ENCODE measurements at regions not wholly inside any gene's neighbourhood (a gene's known extent, or its start where the extent isn't known, plus 50 kb on each side); places are given as distances from the start of the nearest gene placed in this dataset.
A peak's percentile ranks its signal among the peaks of the same experiment; 100 is the strongest.

DNA sequence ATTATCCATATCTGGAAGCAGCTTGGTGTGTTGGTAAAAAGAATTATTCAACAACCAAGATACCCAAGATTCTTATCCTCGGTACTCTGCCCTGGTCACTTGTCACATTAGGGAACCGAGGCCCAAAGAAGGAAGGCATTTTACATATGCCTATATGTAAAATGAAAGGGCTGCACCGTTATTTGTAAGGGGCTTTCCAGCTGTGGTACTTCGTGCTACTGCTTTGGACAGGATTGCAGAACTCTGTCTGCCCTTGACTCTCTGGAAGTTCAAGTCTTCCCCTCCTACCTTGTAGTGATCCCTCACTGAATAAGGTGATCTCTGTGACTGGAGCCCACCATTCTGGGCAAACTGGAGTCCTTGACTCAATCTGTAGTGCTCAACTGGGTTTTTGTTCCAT is 198.9 kb upstream of the TOPAZ1 start:
- H3K4me3 Mint-ChIP-seq, result no peak overlapping the region

DNA sequence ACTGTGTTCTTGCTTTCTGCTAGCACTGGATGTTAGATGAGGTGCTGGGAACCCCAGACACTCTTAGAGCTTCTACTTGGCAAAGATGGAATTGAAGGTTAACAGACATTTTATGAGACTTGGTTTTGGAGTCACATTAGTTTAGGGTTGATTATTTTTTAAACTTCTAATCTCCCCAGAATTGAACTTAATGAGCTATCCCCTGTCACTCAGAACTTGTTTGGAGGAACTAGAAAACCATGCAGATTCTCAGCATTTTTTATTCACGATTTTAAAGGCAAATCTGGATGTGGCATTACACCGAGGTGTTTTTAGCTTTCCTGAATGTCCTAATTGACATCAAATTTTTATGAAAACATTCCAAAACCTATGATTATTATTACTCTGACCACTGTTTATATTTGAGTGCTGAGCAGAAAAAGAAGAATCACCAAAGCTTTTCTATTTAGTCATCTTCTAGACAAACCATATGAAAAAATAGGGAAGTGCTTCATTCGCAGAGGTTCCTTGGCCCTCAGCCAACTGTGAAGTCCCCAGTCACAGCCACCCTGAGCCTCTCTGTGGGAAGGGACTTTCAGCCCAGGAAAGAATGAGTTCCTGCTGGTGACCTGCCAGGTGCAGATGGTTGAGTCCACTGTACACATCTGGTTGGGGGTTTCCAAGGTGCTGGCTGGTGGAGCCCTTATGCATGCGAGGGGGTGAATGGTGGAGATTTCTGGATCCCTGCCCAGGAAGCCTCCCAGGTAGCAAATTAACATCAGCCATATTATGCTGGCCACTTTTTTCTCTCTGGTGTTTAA is 196.0 kb upstream of the TOPAZ1 start:
- H3K4me3 Mint-ChIP-seq, result no peak overlapping the region
- H3K27ac Mint-ChIP-seq, result no peak overlapping the region
- peaks cover 17% of the 10 kb centered on the region for H3K27me3 Mint-ChIP-seq
- no peaks in the 10 kb centered on the region for H3K4me1 Mint-ChIP-seq
- ChIA-PET CTCF (no interaction called here), POLR2A (no interaction called here)
- DNase-seq, result no peak
- no peaks in the 10 kb centered on the region for H3K9me3 Mint-ChIP-seq
- no peaks in the 10 kb centered on the region for H3K36me3 Mint-ChIP-seq (ENCODE audit: low read depth)

More for the DNA sequence above, 198.9 kb upstream of the TOPAZ1 start:
- Mint-ChIP-seq H3K36me3 (ENCODE audit: low read depth) (no peaks in the 10 kb centered on the region), H3K27me3 (peaks cover 18% of the 10 kb centered on the region), H3K9me3 (no peaks in the 10 kb centered on the region), H3K4me1 (no peaks in the 10 kb centered on the region), H3K27ac (no peak overlapping the region)
- POLR2A ChIA-PET, result no interaction called here
- DNase-seq, result no peak
- CTCF ChIA-PET, result no interaction called here

DNA sequence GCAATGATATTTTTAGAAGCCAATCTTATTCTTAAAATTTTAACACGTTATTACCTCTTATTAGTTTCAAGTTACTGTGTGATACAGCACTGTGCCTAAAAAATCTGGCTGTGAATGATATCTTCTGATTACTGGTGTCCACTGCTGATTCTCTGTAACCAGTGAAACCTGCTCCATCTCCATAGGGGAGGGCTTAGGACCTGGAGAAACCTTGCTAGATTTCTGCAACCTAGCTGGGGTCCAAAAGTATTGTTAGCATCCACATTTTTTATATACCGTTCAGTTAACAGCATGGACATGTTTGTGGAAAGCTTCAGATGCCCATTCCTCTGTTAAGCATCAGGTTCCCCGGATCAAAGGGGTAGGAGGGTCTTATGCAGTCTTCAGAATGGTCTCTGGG is 193.9 kb upstream of the TOPAZ1 start:
- H3K27me3 Mint-ChIP-seq, result peaks cover 16% of the 10 kb centered on the region
- no peaks in the 10 kb centered on the region for H3K4me1 Mint-ChIP-seq
- H3K27ac Mint-ChIP-seq, result no peak overlapping the region
- H3K9me3 Mint-ChIP-seq, result no peaks in the 10 kb centered on the region
- ChIA-PET POLR2A (no interaction called here), CTCF (no interaction called here)
- no peak overlapping the region for H3K4me3 Mint-ChIP-seq
- DNase-seq, result no peak
- H3K36me3 Mint-ChIP-seq (ENCODE audit: low read depth), result no peaks in the 10 kb centered on the region

DNA sequence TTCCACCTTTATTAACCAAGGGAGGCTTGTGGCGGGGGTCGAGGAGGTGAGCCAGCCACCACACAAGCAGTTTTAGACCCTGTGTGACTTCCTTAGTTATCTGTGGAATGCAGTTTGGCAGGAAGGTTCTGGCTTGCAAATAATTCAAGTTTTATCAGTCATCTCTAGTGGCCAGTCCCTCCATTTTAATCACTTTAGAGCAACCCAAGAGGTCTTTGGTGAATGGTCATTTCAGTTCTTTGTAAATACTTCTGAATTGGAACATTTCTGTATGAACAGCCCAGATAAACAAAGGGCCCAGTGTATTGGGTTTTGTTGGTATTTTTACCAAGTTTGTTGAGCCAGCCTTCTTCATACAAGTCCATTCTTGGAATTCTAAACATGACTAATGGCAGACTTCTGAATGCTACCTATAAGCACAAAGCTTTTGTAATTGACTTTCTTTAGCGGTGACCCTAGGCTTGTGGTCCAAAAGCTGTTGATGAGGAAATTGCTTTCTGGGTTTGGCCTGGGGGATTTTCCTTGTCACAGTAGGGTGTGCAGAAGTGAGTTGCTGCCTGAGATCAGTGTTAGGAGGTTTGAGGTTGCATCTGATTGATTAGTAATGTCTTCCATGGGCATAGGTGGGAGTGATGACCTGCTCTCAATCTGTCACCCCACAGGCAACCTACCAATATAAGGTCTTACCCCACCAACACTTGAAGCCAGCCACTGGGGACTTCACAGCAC is 193.3 kb upstream of the TOPAZ1 start:
- H3K4me1 Mint-ChIP-seq, result no peaks in the 10 kb centered on the region
- DNase-seq, result no peak

DNA sequence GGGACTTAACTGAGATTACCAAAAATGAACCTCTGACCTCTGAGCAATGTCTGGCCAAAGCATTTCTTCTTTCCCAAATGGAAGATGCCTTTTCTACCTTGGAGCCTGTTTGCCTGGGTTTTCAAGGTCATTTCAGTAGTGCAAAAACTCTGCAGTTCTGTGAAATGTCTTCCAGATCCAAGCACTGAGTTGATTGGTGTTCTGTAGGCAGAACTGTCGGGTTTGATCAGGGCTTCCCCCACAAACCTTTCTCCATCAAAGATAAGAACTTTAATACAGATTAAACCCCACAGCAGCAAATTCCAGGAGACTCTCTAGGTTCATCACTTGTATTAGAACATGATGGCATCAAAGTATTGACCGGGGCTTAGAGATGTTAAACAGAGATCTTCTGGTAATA is 192.7 kb upstream of the TOPAZ1 start:
- Mint-ChIP-seq H3K4me3 (no peak overlapping the region), H3K36me3 (ENCODE audit: low read depth) (no peaks in the 10 kb centered on the region), H3K27me3 (peaks cover 16% of the 10 kb centered on the region), H3K4me1 (no peaks in the 10 kb centered on the region), H3K27ac (no peak overlapping the region), H3K9me3 (no peaks in the 10 kb centered on the region)
- ChIA-PET CTCF (no interaction called here), POLR2A (no interaction called here)
- no peak for DNase-seq

More for the DNA sequence above, 193.3 kb upstream of the TOPAZ1 start:
- Mint-ChIP-seq H3K27me3 (peaks cover 16% of the 10 kb centered on the region), H3K27ac (no peak overlapping the region), H3K4me3 (no peak overlapping the region), H3K36me3 (ENCODE audit: low read depth) (no peaks in the 10 kb centered on the region), H3K9me3 (no peaks in the 10 kb centered on the region)
- ChIA-PET POLR2A (no interaction called here), CTCF (no interaction called here)

DNA sequence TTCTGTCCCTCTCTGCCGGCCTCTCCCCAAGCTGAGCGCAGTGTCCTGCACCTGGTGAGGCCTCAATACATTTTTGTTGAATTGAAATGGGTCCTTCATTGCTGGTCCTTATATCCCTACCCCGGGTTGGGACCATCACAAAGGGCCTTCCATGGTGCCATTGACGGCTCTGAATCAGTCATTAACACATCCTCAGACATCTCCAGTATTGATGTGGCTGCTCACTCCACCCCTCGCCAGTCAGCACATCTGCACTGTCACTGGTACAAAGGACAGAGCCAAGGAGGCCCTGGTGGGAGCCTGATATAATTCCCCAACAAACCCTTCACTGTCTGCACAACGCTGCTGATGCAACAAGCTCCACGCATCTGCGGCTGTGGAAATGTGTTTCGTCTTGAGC is 191.6 kb upstream of the TOPAZ1 start:
- H3K36me3 Mint-ChIP-seq (ENCODE audit: low read depth), result no peaks in the 10 kb centered on the region
- no peak overlapping the region for H3K27ac Mint-ChIP-seq
- DNase-seq, result no peak
- peaks cover 14% of the 10 kb centered on the region for H3K27me3 Mint-ChIP-seq
- POLR2A ChIA-PET, result no interaction called here
- CTCF ChIA-PET, result no interaction called here
- no peak overlapping the region for H3K4me3 Mint-ChIP-seq
- H3K4me1 Mint-ChIP-seq, result no peaks in the 10 kb centered on the region
- no peaks in the 10 kb centered on the region for H3K9me3 Mint-ChIP-seq

DNA sequence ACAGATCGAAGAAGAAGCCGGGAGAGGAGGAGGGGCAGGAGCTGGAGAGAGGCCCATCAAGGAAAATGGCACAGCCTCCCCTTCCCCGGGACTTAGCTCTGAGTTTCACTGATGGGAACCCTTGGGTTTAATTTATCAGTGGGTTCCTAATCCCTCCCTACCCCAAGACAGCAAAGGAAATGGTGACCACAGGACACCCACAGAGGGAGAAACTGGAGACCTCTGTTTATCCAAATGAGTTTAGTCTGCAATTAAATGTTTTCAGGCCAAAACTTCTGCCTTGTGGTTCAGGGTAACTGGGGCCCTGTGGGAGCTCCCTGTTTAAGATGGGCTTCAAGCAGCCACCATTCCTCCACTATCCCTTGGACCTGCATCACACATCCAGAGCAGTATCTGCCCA is 190.8 kb upstream of the TOPAZ1 start:
- CTCF ChIA-PET, result no interaction called here
- DNase-seq, result no peak
- Mint-ChIP-seq H3K4me1 (no peaks in the 10 kb centered on the region), H3K9me3 (no peaks in the 10 kb centered on the region), H3K27ac (peak overlapping the region; percentile 27), H3K4me3 (no peak overlapping the region), H3K27me3 (peaks cover 9% of the 10 kb centered on the region), H3K36me3 (ENCODE audit: low read depth) (no peaks in the 10 kb centered on the region)
- POLR2A ChIA-PET, result no interaction called here

DNA sequence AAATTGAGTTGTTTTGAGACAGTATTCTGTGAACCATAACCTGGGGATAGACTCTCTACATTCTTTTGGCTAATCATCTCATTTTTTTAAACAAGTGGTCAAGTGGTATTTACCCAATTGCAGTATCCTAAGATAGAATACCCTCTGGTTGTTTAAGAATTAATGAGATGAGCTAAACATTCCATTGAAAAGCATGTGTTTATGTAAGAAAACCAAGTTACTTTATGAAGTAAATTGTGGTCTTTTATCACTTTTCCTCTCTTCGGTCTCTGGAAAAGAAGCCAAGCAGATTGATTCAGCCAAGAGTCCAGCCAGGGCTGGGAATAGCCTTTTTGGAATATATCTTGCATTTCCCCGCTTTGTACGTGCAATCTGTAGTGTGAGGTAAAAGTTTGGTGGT is 185.7 kb upstream of the TOPAZ1 start:
- H3K9me3 Mint-ChIP-seq, result no peaks in the 10 kb centered on the region

DNA sequence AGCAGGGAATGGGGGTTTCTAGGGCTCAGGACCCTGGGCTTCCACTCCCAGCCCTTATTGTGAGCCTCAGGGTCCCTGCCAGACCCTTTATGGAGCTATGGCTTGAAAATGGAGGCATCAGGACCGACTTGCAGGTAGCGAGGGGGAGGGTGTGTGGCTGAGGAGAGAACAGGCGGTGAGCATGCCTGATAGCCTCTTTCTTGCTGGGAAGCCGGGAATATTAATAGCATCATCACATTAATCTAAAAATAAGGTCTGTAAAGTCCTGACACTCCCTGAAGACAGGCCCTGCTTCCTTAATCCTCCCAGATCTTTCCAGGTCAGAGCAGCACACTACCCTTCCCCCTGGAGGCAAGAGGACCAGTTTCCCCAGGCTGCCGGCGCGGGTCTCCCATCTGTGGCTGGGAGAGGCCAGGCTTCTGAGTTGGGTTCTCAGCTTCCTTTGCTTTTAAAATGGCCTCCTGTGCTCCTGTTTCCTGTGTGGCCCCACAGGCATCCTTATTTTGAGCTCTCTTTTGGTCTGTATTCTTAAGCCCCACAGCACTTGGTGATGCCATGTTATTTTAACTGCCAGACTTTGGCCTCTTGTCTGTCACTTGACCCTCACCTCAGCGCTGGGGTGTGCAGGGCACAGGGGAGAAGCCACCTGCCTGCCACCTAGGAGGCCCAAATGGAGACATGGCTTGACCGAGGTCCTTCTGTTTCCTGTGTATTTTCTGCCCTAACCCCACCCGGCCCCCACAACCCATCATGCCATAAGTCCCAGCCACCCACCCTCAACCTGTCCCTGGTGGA is 185.0 kb upstream of the TOPAZ1 start:
- Mint-ChIP-seq H3K4me1 (peaks cover 33% of the 10 kb centered on the region), H3K4me3 (no peak overlapping the region), H3K27me3 (no peaks in the 10 kb centered on the region), H3K27ac (no peak overlapping the region), H3K9me3 (no peaks in the 10 kb centered on the region), H3K36me3 (ENCODE audit: low read depth) (no peaks in the 10 kb centered on the region)
- no peak for DNase-seq
- CTCF ChIA-PET, result no interaction called here
- POLR2A ChIA-PET, result no interaction called here

More for the DNA sequence above, 185.7 kb upstream of the TOPAZ1 start:
- H3K36me3 Mint-ChIP-seq (ENCODE audit: low read depth), result no peaks in the 10 kb centered on the region
- H3K4me1 Mint-ChIP-seq, result peaks cover 33% of the 10 kb centered on the region
- H3K4me3 Mint-ChIP-seq, result no peak overlapping the region
- CTCF ChIA-PET, result no interaction called here
- H3K27me3 Mint-ChIP-seq, result peaks cover 3% of the 10 kb centered on the region
- POLR2A ChIA-PET, result no interaction called here
- no peak overlapping the region for H3K27ac Mint-ChIP-seq
- no peak for DNase-seq

DNA sequence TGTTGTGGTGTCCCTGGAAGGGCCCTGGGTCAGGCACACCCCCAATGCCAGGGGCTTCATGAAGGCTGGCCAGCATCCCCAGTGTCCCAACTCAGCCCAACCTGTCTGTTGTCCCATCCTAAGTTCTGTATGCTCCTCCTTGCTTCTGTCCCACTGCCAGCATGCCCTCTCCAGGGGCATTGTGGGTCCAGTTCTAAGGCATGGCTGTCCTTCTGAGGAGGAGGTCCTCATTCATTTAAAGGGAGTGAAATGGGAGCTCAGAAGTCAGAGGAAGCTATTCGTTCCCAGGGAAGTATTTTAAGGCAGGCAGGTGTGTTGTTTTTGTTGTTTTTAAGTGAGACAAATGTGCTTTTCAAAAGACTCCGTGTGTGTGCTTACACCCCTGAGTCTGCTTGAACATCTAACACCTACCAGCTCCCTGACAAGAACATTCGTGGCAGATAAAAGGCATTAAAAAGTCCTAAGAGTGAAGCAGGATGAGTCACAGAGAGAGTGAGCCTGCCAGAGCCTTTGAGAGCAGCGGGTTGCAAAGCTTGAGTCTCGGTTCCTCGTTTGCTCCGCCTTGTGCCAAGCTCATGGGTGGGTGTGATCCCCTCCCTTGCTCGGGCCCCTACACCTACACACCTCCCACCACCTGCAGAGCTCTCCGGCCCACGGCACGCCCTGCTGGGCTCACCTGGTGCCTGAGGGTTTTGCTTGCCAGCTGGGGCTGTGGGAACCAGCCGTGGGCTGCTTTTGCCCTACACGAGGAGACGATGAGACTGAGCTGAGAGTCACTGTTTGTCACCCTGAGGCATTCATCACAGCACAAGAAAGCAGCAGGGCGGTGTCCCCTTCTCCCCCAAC is 183.4 kb upstream of the TOPAZ1 start:
- peaks cover 10% of the 10 kb centered on the region for H3K27me3 Mint-ChIP-seq
- no peaks in the 10 kb centered on the region for H3K36me3 Mint-ChIP-seq (ENCODE audit: low read depth)
- H3K4me3 Mint-ChIP-seq, result peak overlapping the region; percentile 17
- ChIA-PET POLR2A (no interaction called here), CTCF (interaction anchor here (0.7 kb wide), 1 partner anchor 18 kb away, joined by 3 read pairs; no protein-coding TSS in a partner anchor)
- no peaks in the 10 kb centered on the region for H3K9me3 Mint-ChIP-seq
- peaks cover 33% of the 10 kb centered on the region for H3K4me1 Mint-ChIP-seq
- DNase-seq, result peak; percentile 12
- H3K27ac Mint-ChIP-seq, result peak overlapping the region; percentile 52

DNA sequence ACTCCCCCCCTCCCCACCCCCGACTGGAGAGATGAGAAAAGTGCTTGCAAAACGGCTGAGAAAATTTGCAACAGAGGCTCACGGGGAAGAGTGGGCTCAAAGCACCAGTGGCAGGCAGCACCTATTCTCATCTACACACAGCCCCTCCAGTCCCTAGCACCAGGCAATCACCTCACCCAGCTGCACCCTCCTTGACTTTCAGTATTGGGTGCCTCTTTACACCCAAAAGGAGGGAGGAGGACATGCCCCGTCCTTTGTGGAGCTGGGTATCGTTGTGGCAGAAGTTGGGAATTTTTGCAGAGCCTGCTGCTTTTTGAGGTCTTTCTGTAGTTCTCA is 182.8 kb upstream of the TOPAZ1 start:
- ChIA-PET POLR2A (no interaction called here), CTCF (interaction anchor here (0.7 kb wide), 1 partner anchor 17 kb away, joined by 3 read pairs; no protein-coding TSS in a partner anchor)
- Mint-ChIP-seq H3K9me3 (no peaks in the 10 kb centered on the region), H3K36me3 (ENCODE audit: low read depth) (no peaks in the 10 kb centered on the region), H3K4me3 (no peak overlapping the region), H3K27ac (no peak overlapping the region), H3K4me1 (peaks cover 33% of the 10 kb centered on the region), H3K27me3 (peaks cover 14% of the 10 kb centered on the region)
- no peak for DNase-seq

DNA sequence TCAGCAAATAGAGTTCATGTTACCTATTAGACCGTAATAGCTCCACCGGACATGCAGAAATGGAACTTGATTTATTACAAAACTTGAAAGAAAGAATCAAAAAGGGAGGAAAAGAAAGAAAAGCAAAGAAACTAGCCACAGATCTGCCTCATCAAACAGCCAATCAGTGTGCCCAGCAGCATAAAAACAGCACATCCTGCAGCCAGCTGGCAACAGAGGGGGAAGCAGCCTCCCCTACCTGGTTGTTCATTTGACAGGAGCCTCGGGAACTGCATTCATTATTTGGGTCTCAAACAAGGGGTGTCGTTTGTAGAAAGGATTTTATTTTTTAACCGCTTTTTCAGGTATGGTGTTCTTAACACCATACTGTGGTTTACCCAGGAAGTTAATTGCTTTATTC is 181.5 kb upstream of the TOPAZ1 start:
- no peak overlapping the region for H3K27ac Mint-ChIP-seq
- peaks cover 33% of the 10 kb centered on the region for H3K4me1 Mint-ChIP-seq
- CTCF ChIA-PET, result no interaction called here
- DNase-seq, result no peak
- POLR2A ChIA-PET, result no interaction called here
- no peaks in the 10 kb centered on the region for H3K36me3 Mint-ChIP-seq (ENCODE audit: low read depth)
- peaks cover 14% of the 10 kb centered on the region for H3K27me3 Mint-ChIP-seq
- no peaks in the 10 kb centered on the region for H3K9me3 Mint-ChIP-seq
- no peak overlapping the region for H3K4me3 Mint-ChIP-seq
